Karpas-422 (cell line): ENCODE measurements at regions not wholly inside any gene's neighbourhood (a gene's known extent, or its start where the extent isn't known, plus 50 kb on each side); places are given as distances from the start of the nearest gene placed in this dataset.
"Not testable (repeated sequence)": the region's sequence is repeated elsewhere in the genome, so short reads cannot be mapped to it uniquely, and the experiment has no call there.

Experiments used
- DNase-seq: peaks from one replicate; pipeline ENCODE4 v3.0.0-alpha.2; 2015
- H2AFZ ChIP-seq: fragments of 200-600 bp; sonication (generic); 2 replicates; pipeline ENCODE4 v1.6.1; 2014; ENCODE audit warnings: antibody characterized with exemption, low read length, mixed read lengths
- H3K27ac ChIP-seq: fragments of 200-600 bp; sonication (generic); 2 replicates; pipeline ENCODE4 v1.5.1; 2014; ENCODE audit warnings: mild to moderate bottlenecking, low read length, moderate library complexity
- H3K27me3 ChIP-seq: fragments of 200-600 bp; sonication (generic); 2 replicates; pipeline ENCODE4 v1.6.1; 2014; ENCODE audit warnings: low read length, mixed read lengths
- H3K36me3 ChIP-seq: fragments of 200-600 bp; sonication (generic); 2 replicates; pipeline ENCODE4 v1.6.1; 2014; ENCODE audit warnings: low read length, mixed read lengths; ENCODE audit not compliant: insufficient read depth
- H3K4me1 ChIP-seq: fragments of 200-600 bp; sonication (generic); 2 replicates; pipeline ENCODE4 v1.6.1; 2014; ENCODE audit warnings: mild to moderate bottlenecking, low read length, mixed read lengths
- H3K4me2 ChIP-seq: fragments of 200-600 bp; sonication (generic); 2 replicates; pipeline ENCODE4 v1.6.1; 2014; ENCODE audit warnings: low read length, low read depth, mild to moderate bottlenecking; ENCODE audit not compliant: poor library complexity, severe bottlenecking
- H3K4me3 ChIP-seq: fragments of 200-600 bp; sonication (generic); 2 replicates; pipeline ENCODE4 v1.5.1; 2014; ENCODE audit warnings: mild to moderate bottlenecking, antibody characterized with exemption, low read length, mixed read lengths
- H3K79me2 ChIP-seq: fragments of 200-600 bp; sonication (generic); 2 replicates; pipeline ENCODE4 v1.6.1; 2014; ENCODE audit warnings: mild to moderate bottlenecking, low read length, mixed read lengths
- H3K9ac ChIP-seq: fragments of 200-600 bp; sonication (generic); 2 replicates; pipeline ENCODE4 v1.6.0; 2014; ENCODE audit warnings: low read length
- H3K9me2 ChIP-seq: fragments of 200-600 bp; sonication (generic), shearing (Covaris generic); replicated peaks from 2 replicates; pipeline ENCODE4 v1.6.0; 2014; ENCODE audit warnings: mild to moderate bottlenecking, low read length, moderate library complexity; ENCODE audit not compliant: insufficient read depth
- H3K9me3 ChIP-seq: fragments of 300-700, 200-600 bp; sonication (generic); 2 replicates; pipeline ENCODE4 v1.6.1; 2014; ENCODE audit warnings: low read length, mixed read lengths
- H4K20me1 ChIP-seq: fragments of 200-600 bp; sonication (generic); 2 replicates; pipeline ENCODE4 v1.6.1; 2014; ENCODE audit warnings: mild to moderate bottlenecking, antibody characterized with exemption, low read length, low read depth; ENCODE audit not compliant: insufficient read depth

- peak; percentile 57 for DNase-seq
- no peaks in the 10 kb centered on the region for H3K36me3 ChIP-seq
- no peaks in the 10 kb centered on the region for H3K79me2 ChIP-seq
- no peaks in the 10 kb centered on the region for H3K27me3 ChIP-seq
- H3K4me2 ChIP-seq, result no peak overlapping the region
- H3K9ac ChIP-seq, result no peak overlapping the region
- H3K9me3 ChIP-seq, result no peaks in the 10 kb centered on the region
- H4K20me1 ChIP-seq, result no peaks in the 10 kb centered on the region
- no peaks in the 10 kb centered on the region for H3K4me1 ChIP-seq
- H3K27ac ChIP-seq, result no peak overlapping the region
- H3K9me2 ChIP-seq, result no peaks in the 10 kb centered on the region
- no peak overlapping the region for H3K4me3 ChIP-seq
- H2AFZ ChIP-seq, result no peak overlapping the region
These were observed 75.9 kb upstream of the RNU2-1 start for GRCh38 chr17:43309505-43310332.

DNA sequence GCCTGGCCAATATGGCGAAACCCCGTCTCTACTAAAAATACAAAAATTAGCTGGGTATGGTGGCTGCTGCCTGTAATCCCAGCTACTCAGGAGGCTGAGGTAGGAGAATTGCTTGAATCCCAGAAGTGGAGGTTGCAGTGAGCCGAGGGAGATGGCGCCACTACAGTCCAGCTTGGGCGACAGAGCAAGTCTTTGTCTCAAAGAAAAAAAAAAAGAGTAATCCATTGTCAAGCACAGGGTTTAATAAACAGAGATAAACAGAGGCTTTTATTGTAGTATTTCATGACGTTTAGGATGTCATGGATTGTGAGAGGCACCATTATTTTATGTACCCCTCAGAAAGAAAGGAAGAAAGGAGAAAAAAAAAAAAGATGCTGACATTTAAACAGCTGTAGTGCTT is 75.2 kb upstream of the RNU2-1 start:
- Histone ChIP-seq H4K20me1 (no peaks in the 10 kb centered on the region), H3K4me3 (no peak overlapping the region), H3K9ac (no peak overlapping the region), H3K4me2 (no peak overlapping the region), H3K4me1 (no peaks in the 10 kb centered on the region), H3K9me3 (no peaks in the 10 kb centered on the region), H3K36me3 (no peaks in the 10 kb centered on the region), H3K27me3 (no peaks in the 10 kb centered on the region), H2AFZ (no peak overlapping the region), H3K27ac (no peak overlapping the region), H3K79me2 (no peaks in the 10 kb centered on the region), H3K9me2 (no peaks in the 10 kb centered on the region)
- peak; percentile 72 for DNase-seq

DNA sequence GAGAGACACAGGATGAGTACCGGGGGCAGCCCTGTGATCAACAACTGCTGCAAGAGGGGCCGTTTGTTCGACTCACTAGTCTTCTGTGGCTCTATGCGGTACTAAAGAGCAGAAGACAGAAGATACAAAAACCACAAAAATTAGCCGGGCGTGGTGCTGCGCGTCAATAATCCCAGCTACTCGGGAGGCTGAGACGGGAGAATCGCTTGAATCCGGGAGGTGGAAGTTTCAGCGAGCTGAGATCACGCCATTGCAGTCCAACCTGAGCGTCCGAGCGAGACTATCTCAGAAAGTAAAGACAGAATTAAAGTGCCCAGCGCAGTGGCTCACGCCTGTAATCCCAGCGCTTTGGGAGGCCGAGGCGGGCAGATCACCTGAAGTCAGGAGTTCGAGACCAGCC is 71.0 kb upstream of the RNU2-1 start:
- not testable (repeated sequence) for H3K4me3 ChIP-seq, H4K20me1 ChIP-seq, H3K9ac ChIP-seq, H2AFZ ChIP-seq, H3K9me3 ChIP-seq, H3K4me1 ChIP-seq, H3K27ac ChIP-seq, DNase-seq, H3K79me2 ChIP-seq, H3K4me2 ChIP-seq, H3K9me2 ChIP-seq, H3K36me3 ChIP-seq, H3K27me3 ChIP-seq

GRCh38 chr17:43303049-43303448 is 69.3 kb upstream of the RNU2-1 start:
- not testable (repeated sequence) for H3K27ac ChIP-seq, H3K9ac ChIP-seq, H3K4me1 ChIP-seq, DNase-seq, H2AFZ ChIP-seq, H4K20me1 ChIP-seq, H3K9me2 ChIP-seq, H3K9me3 ChIP-seq, H3K4me2 ChIP-seq, H3K4me3 ChIP-seq, H3K79me2 ChIP-seq, H3K36me3 ChIP-seq, H3K27me3 ChIP-seq

DNA sequence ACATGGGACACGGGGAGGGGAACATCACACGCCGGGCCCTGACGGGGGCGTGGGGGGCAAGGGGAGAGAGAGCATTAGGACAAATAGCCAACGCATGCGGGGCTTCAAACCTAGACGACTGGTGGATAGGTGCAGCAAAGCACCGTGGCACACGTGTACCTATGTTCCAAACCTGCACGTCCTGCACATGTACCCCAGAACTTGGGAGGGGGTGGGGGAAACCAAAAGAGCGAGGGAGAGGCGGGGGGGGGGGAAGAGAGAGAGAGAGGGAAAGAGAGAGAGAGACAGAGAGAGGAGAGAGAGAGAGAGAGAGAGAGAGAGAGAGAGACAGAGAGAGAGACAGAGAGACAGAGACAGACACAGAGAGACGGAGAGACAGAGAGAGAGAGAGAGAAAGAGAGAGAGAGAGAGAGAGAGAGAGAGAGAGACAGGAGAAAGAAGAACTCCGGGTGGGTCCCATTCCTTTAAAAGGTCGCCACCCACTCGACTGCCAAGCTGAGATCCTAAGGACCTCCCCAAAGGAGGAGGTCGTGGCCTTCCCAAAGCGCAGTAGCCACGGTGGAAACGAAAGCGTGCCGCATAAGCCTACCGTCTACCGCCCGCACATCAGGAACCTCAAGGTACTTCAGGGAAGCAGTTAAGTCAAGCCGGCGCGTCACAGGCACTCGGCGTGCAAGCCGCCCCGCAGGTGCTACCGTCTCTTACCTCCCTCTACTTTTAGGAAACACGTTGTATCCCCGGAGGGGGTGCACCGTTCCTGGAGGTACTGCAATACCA is 65.7 kb upstream of the RNU2-1 start:
- not testable (repeated sequence) for DNase-seq, H3K9ac ChIP-seq, H2AFZ ChIP-seq, H3K27ac ChIP-seq, H3K4me2 ChIP-seq, H4K20me1 ChIP-seq, H3K4me3 ChIP-seq, H3K9me2 ChIP-seq, H3K4me1 ChIP-seq, H3K79me2 ChIP-seq, H3K27me3 ChIP-seq, H3K36me3 ChIP-seq, H3K9me3 ChIP-seq

GRCh38 chr17:43289670-43290069 is 55.9 kb upstream of the RNU2-1 start:
- H2AFZ ChIP-seq, H3K27ac ChIP-seq, H3K9me2 ChIP-seq, H4K20me1 ChIP-seq, H3K79me2 ChIP-seq, H3K4me2 ChIP-seq, H3K27me3 ChIP-seq, H3K9ac ChIP-seq, H3K36me3 ChIP-seq, H3K4me1 ChIP-seq, H3K9me3 ChIP-seq, H3K4me3 ChIP-seq, DNase-seq: not testable (repeated sequence)

DNA sequence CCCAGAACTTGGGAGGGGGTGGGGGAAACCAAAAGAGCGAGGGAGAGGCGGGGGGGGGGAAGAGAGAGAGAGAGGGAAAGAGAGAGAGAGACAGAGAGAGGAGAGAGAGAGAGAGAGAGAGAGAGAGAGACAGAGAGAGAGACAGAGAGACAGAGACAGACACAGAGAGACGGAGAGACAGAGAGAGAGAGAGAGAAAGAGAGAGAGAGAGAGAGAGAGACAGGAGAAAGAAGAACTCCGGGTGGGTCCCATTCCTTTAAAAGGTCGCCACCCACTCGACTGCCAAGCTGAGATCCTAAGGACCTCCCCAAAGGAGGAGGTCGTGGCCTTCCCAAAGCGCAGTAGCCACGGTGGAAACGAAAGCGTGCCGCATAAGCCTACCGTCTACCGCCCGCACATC is 49.8 kb upstream of the RNU2-1 start:
- not testable (repeated sequence) for H3K36me3 ChIP-seq, DNase-seq, H3K9me3 ChIP-seq, H4K20me1 ChIP-seq, H2AFZ ChIP-seq, H3K27me3 ChIP-seq, H3K4me3 ChIP-seq, H3K4me1 ChIP-seq, H3K4me2 ChIP-seq, H3K9me2 ChIP-seq, H3K9ac ChIP-seq, H3K79me2 ChIP-seq, H3K27ac ChIP-seq
